K562 (cell line): ENCODE measurements at regions not wholly inside any gene's neighbourhood (a gene's known extent, or its start where the extent isn't known, plus 50 kb on each side); places are given as distances from the start of the nearest gene placed in this dataset.

Experiments used
- HDAC2 ChIP-seq: fragments of 450-650 bp; IDR thresholded peaks from 2 replicates; pipeline ENCODE4 v1.6.1; 2016; ENCODE audit warnings: mild to moderate bottlenecking
- IFI16 ChIP-seq: fragments of 250-450 bp; sonication (Bioruptor Pico); IDR thresholded peaks from 2 replicates; pipeline ENCODE4 v2.1.2; 2022; ENCODE audit warnings: mild to moderate bottlenecking, inconsistent platforms
- MEF2D ChIP-seq: conservative IDR thresholded peaks from 2 replicates; pipeline ENCODE4 v1.6.1; 2016; ENCODE audit warnings: low read depth, missing genetic modification characterization, missing compliant biosample characterization
- STAT5A ChIP-seq: IDR thresholded peaks from 2 replicates; pipeline ENCODE4 v1.6.1; 2012; ENCODE audit warnings: low read length, inconsistent platforms, borderline replicate concordance
- TF ChIP-seq, protein P1 (sequence below): fragments of 450-650 bp; IDR thresholded peaks from 2 replicates; pipeline ENCODE4 v1.6.1; 2017; ENCODE audit warnings: antibody characterized with exemption, mild to moderate bottlenecking
- TF ChIP-seq, protein P2 (sequence below), 2 experiments: fragments of 450-650 bp; IDR thresholded peaks; 2 replicates each; pipeline ENCODE4 v1.6.1; 2016; ENCODE audit warnings: mild to moderate bottlenecking in 2 of 2, borderline replicate concordance in 1 of 2, low read depth in 1 of 2, moderate library complexity in 1 of 2
- TF ChIP-seq, protein P3 (sequence below): fragments of 250-450 bp; sonication (Bioruptor Pico); IDR thresholded peaks from 2 replicates; pipeline ENCODE4 v1.9.0; 2021; ENCODE audit warnings: mild to moderate bottlenecking, inconsistent platforms
- TF ChIP-seq, protein P4 (sequence below), 2 experiments: fragments of 450-650 bp; IDR thresholded peaks; 2 replicates each; pipeline ENCODE4 v1.6.1; 2018; ENCODE audit warnings: mild to moderate bottlenecking in 2 of 2, low read depth in 1 of 2; ENCODE audit not compliant: partially characterized antibody in 2 of 2

DNA sequence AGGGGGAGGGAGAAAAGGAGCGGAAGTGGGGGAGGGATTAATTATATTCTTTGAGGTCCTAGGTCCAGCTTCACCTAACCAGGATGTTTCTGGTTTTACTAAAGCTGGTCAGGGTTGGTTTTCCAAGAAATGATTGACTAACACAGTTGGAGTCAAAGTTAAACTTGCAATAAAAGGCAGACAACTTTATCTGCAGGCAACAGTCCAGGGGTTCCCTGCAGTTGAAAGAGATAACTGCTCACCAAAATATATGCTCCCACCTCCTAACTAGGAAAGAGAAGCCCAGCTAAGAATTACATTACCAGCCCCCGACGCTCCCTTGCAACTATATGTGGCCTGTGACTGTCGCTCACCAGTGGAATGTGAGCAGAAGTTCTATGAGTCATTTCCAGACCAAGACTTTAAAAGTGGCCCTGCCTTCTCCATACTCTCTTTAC lies 140.0 kb upstream of the PKDCC start (continued):
- TF ChIP-seq, protein P1, sequence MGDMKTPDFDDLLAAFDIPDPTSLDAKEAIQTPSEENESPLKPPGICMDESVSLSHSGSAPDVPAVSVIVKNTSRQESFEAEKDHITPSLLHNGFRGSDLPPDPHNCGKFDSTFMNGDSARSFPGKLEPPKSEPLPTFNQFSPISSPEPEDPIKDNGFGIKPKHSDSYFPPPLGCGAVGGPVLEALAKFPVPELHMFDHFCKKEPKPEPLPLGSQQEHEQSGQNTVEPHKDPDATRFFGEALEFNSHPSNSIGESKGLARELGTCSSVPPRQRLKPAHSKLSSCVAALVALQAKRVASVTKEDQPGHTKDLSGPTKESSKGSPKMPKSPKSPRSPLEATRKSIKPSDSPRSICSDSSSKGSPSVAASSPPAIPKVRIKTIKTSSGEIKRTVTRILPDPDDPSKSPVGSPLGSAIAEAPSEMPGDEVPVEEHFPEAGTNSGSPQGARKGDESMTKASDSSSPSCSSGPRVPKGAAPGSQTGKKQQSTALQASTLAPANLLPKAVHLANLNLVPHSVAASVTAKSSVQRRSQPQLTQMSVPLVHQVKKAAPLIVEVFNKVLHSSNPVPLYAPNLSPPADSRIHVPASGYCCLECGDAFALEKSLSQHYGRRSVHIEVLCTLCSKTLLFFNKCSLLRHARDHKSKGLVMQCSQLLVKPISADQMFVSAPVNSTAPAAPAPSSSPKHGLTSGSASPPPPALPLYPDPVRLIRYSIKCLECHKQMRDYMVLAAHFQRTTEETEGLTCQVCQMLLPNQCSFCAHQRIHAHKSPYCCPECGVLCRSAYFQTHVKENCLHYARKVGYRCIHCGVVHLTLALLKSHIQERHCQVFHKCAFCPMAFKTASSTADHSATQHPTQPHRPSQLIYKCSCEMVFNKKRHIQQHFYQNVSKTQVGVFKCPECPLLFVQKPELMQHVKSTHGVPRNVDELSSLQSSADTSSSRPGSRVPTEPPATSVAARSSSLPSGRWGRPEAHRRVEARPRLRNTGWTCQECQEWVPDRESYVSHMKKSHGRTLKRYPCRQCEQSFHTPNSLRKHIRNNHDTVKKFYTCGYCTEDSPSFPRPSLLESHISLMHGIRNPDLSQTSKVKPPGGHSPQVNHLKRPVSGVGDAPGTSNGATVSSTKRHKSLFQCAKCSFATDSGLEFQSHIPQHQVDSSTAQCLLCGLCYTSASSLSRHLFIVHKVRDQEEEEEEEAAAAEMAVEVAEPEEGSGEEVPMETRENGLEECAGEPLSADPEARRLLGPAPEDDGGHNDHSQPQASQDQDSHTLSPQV, result no peak
- TF ChIP-seq HDAC2 (no peak), MEF2D (no peak), STAT5A (peak; percentile 72), IFI16 (CRISPR knock-in tag) (no peak)
- TF ChIP-seq, protein P2, sequence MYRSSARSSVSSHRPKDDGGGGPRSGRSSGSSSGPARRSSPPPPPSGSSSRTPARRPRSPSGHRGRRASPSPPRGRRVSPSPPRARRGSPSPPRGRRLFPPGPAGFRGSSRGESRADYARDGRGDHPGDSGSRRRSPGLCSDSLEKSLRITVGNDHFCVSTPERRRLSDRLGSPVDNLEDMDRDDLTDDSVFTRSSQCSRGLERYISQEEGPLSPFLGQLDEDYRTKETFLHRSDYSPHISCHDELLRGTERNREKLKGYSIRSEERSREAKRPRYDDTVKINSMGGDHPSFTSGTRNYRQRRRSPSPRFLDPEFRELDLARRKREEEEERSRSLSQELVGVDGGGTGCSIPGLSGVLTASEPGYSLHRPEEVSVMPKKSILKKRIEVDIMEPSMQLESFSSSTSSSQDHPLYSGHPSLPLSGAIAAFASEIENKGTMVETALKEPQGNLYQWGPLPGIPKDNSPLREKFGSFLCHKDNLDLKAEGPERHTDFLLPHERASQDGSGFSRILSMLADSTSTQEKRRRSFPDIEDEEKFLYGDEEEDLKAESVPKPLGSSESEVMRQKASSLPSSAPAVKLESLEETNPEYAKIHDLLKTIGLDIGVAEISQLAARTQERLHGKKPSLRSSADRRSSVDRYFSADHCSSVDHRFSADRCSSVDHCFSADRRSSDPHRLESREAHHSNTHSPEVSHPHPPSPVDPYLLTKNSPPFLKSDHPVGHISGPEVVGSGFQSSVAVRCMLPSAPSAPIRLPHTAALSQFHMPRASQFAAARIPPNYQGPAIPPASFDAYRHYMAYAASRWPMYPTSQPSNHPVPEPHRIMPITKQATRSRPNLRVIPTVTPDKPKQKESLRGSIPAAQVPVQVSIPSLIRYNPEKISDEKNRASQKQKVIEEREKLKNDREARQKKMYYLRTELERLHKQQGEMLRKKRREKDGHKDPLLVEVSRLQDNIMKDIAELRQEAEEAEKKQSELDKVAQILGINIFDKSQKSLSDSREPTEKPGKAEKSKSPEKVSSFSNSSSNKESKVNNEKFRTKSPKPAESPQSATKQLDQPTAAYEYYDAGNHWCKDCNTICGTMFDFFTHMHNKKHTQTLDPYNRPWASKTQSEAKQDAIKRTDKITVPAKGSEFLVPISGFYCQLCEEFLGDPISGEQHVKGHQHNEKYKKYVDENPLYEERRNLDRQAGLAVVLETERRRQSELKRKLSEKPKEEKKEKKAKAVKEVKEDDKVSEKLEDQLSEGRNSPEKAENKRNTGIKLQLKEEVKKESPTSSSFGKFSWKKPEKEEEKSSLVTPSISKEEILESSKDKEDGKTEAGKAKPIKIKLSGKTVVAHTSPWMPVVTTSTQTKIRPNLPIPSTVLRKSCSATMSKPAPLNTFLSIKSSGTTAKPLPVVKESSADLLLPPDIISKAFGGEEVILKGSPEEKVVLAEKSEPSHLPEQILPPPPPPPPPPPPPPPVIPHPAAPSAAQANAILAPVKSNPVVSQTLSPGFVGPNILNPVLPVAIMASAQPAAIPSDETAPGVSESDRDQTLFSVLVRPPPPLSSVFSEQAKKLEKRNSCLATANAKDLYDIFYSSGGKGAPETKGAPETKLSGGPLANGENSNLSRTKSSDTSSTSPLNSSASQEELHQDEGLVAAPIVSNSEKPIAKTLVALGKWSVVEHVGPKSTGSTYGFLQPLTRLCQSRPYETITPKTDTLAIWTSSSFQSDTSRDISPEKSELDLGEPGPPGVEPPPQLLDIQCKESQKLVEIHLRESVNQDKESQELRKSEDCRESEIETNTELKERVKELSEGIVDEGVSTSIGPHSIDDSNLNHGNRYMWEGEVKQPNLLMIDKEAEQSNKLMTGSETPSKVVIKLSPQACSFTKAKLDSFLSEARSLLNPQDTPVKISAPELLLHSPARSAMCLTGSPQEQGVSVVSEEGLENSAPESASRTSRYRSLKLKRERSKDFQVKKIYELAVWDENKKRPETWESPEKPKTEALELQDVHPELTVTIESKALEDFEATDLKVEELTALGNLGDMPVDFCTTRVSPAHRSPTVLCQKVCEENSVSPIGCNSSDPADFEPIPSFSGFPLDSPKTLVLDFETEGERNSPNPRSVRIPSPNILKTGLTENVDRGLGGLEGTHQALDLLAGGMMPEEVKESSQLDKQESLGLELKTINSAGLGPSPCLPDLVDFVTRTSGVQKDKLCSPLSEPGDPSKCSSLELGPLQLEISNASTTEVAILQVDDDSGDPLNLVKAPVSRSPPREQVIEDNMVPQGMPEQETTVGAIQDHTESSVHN (IDR thresholded peaks at IDR 0.05; ENCODE audit: borderline replicate concordance in 1 of 2, low read depth in 1 of 2), result no peak
- TF ChIP-seq, protein P3, sequence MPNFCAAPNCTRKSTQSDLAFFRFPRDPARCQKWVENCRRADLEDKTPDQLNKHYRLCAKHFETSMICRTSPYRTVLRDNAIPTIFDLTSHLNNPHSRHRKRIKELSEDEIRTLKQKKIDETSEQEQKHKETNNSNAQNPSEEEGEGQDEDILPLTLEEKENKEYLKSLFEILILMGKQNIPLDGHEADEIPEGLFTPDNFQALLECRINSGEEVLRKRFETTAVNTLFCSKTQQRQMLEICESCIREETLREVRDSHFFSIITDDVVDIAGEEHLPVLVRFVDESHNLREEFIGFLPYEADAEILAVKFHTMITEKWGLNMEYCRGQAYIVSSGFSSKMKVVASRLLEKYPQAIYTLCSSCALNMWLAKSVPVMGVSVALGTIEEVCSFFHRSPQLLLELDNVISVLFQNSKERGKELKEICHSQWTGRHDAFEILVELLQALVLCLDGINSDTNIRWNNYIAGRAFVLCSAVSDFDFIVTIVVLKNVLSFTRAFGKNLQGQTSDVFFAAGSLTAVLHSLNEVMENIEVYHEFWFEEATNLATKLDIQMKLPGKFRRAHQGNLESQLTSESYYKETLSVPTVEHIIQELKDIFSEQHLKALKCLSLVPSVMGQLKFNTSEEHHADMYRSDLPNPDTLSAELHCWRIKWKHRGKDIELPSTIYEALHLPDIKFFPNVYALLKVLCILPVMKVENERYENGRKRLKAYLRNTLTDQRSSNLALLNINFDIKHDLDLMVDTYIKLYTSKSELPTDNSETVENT, result no peak
- TF ChIP-seq, protein P4, sequence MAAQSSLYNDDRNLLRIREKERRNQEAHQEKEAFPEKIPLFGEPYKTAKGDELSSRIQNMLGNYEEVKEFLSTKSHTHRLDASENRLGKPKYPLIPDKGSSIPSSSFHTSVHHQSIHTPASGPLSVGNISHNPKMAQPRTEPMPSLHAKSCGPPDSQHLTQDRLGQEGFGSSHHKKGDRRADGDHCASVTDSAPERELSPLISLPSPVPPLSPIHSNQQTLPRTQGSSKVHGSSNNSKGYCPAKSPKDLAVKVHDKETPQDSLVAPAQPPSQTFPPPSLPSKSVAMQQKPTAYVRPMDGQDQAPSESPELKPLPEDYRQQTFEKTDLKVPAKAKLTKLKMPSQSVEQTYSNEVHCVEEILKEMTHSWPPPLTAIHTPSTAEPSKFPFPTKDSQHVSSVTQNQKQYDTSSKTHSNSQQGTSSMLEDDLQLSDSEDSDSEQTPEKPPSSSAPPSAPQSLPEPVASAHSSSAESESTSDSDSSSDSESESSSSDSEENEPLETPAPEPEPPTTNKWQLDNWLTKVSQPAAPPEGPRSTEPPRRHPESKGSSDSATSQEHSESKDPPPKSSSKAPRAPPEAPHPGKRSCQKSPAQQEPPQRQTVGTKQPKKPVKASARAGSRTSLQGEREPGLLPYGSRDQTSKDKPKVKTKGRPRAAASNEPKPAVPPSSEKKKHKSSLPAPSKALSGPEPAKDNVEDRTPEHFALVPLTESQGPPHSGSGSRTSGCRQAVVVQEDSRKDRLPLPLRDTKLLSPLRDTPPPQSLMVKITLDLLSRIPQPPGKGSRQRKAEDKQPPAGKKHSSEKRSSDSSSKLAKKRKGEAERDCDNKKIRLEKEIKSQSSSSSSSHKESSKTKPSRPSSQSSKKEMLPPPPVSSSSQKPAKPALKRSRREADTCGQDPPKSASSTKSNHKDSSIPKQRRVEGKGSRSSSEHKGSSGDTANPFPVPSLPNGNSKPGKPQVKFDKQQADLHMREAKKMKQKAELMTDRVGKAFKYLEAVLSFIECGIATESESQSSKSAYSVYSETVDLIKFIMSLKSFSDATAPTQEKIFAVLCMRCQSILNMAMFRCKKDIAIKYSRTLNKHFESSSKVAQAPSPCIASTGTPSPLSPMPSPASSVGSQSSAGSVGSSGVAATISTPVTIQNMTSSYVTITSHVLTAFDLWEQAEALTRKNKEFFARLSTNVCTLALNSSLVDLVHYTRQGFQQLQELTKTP (IDR thresholded peaks at IDR 0.05; ENCODE audit: low read depth in 1 of 2, partially characterized antibody in 2 of 2), result no peak
